Bronchial epithelial cell (primary cell): ENCODE measurements at regions not wholly inside any gene's neighbourhood (a gene's known extent, or its start where the extent isn't known, plus 50 kb on each side); places are given as distances from the start of the nearest gene placed in this dataset.
A peak's percentile ranks its signal among the peaks of the same experiment; 100 is the strongest.

Experiments used
- DNase-seq: peaks from one replicate; pipeline ENCODE4 v3.0.0-alpha.2; 2010; ENCODE audit warnings: low read depth
- FAIRE-seq: peaks from 2 replicates; lab custom pipeline; 2011; peaks lifted over from hg19 to GRCh38; lab: Jason Lieb, UNC
- H3K27me3 ChIP-seq: 2 replicates; pipeline ENCODE4 v1.5.1; 2011; ENCODE audit warnings: low read length; ENCODE audit not compliant: control insufficient read depth, insufficient read depth
- H3K36me3 ChIP-seq: 2 replicates; pipeline ENCODE4 v1.5.1; 2011; ENCODE audit warnings: low read length; ENCODE audit not compliant: control insufficient read depth, insufficient read depth
- H3K4me3 ChIP-seq: 2 replicates; pipeline ENCODE4 v1.5.1; 2011; ENCODE audit warnings: mild to moderate bottlenecking, low read depth, low read length, control low read depth
- CTCF ChIP-seq: IDR thresholded peaks from 2 replicates; pipeline ENCODE4 v1.5.1; 2011; ENCODE audit warnings: mild to moderate bottlenecking, moderate library complexity, low read length, control low read depth, inconsistent platforms; ENCODE audit not compliant: insufficient read depth, severe bottlenecking

DNA sequence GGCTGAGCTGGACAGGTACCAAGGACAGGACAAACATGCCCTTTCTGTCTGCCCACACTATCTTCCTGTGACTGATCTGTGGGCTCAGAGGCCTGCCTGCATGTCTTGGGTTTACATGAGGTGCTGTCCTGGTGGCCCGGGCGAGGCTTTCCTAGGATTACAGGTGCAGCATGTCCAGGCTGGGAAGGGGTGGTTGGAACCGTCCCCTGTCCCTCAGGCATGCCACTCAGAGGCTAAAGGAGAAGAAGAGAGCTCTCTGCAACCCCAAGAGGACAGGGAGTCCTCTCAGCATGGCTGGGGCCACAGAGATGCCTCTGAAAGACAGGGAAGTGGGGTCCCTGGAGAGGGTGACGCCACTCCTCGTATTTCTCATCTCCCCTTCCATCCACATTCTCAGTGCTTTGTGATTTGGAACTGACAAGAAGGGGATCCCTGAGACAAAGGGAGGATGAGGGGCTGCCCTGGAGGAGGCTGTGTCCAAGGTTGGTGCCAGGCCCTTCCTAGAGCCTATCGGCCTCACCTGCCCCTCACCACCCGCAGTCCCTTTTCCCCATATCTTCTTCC is 64.6 kb upstream of the LMO1 start:
- no peak for TF ChIP-seq CTCF
- FAIRE-seq, result no peak
- Histone ChIP-seq H3K27me3 (no peaks in the 10 kb centered on the region), H3K4me3 (no peak overlapping the region), H3K36me3 (no peaks in the 10 kb centered on the region)
- DNase-seq, result no peak

GRCh38 chr11:8327761-8328192 is 64.1 kb upstream of the LMO1 start:
- H3K4me3 ChIP-seq, result no peak overlapping the region
- FAIRE-seq (no peak), DNase-seq (no peak)
- H3K27me3 ChIP-seq, result no peaks in the 10 kb centered on the region
- TF ChIP-seq CTCF, result no peak
- no peaks in the 10 kb centered on the region for H3K36me3 ChIP-seq

GRCh38 chr11:8326337-8326736 is 62.7 kb upstream of the LMO1 start:
- Histone ChIP-seq H3K4me3 (no peak overlapping the region), H3K36me3 (no peaks in the 10 kb centered on the region), H3K27me3 (no peaks in the 10 kb centered on the region)
- FAIRE-seq (no peak), DNase-seq (no peak)
- no peak for TF ChIP-seq CTCF

GRCh38 chr11:8325591-8326304 is 62.1 kb upstream of the LMO1 start:
- Histone ChIP-seq H3K4me3 (no peak overlapping the region), H3K36me3 (no peaks in the 10 kb centered on the region), H3K27me3 (no peaks in the 10 kb centered on the region)
- FAIRE-seq, result no peak
- no peak for DNase-seq
- no peak for TF ChIP-seq CTCF

DNA sequence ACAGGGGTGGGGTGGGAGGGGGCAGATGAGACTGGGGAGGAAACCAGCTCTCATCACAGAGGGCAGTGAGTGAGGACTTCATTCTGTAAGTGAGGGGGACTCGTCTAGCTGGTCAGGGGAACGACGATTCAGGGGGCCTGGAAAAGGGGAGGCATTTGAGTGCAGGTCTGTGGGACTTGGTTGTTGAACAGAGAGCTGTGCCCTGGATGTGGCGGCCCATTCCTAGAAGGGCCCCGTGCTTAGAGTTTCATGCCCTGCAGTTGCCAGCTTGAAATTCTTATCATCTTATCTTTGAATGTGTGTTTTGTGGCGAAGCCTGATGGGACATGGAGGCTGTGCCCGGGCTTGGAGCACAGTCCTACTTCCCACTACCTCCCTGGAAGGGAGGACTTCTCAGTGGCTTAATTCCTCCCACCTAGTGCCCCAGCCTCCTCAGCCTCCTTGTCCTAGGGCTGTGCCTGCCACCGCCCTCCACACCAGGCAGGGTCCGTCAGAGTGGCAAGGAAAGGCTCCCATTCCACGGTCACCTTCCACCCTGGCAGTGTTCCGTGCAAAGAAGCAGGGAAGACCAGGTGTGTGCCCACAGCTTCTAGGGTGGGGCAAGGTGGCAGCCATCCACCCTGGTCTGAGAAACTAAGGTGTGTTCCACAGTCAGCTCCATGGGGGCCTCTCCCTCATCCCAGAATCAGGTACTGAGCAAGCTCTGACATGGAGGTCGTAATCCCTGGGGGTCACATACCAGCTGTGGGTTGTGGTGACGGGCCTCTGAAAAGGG is 59.7 kb upstream of the LMO1 start:
- Histone ChIP-seq H3K27me3 (no peaks in the 10 kb centered on the region), H3K36me3 (no peaks in the 10 kb centered on the region), H3K4me3 (no peak overlapping the region)
- TF ChIP-seq CTCF, result no peak
- FAIRE-seq, result peak; percentile 68
- DNase-seq, result no peak
